Suprapubic skin (tissue), 4 donors: ENCODE measurements at regions not wholly inside any gene's neighbourhood (a gene's known extent, or its start where the extent isn't known, plus 50 kb on each side); places are given as distances from the start of the nearest gene placed in this dataset.

ENCODE experiments used
- EP300 ChIP-seq: sonication (generic); formaldehyde crosslinking; IDR thresholded peaks from one replicate; pipeline ENCODE4 v1.6.1; 2017; ENCODE audit warnings: antibody characterized with exemption
- POLR2A ChIP-seq, 2 donors: fragments of 450-650 bp; IDR thresholded peaks; one replicate each; pipeline ENCODE4 v1.6.1; 2017; ENCODE audit warnings: antibody characterized with exemption in 2 of 2, mild to moderate bottlenecking in 2 of 2, moderate library complexity in 2 of 2
- POLR2AphosphoS5 ChIP-seq, 3 donors: sonication (generic); formaldehyde crosslinking; IDR thresholded peaks; one replicate each; pipeline ENCODE4 v1.6.1; 2017; ENCODE audit warnings: antibody characterized with exemption in 3 of 3
- TF ChIP-seq, protein P1 (sequence below), 2 donors: fragments of 200-600 bp in 1 of 2; fragments of 450-650 bp in 1 of 2; sonication (generic) in 1 of 2; IDR thresholded peaks; one replicate each; pipeline ENCODE4 v1.5.1; 2016 to 2019; ENCODE audit warnings: antibody characterized with exemption in 2 of 2, mild to moderate bottlenecking in 1 of 2, moderate library complexity in 1 of 2

DNA sequence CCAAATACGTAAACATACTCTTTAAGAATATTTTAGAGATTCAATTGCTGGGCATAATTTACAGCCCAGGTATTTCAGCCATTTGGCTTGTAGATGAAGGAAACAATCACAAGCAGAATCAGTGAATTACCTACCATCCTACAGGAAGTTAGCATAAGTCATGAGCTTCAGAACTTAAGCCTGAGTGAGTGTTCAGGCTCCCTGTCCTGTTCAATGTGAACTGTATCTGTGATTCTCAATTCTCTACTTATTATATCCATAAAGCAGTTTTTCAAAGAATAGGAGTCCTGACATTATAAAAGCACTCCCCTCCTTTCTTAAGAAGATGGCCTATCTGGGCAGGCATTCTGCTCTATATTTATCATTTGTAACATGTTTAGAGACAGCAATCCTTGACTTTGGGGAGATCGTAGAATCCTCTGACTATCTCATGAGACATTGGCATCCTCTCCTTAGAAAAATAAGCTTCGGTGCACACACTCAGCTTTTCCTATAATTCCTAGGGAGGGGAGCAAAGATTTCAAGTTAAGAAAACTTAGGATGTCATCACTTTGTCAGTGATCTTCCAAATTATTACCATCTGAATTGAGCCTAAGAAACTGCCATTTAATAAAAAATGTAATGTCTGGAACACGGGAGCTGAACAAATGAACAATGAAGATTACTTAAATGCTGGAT, 645.2 kb upstream of the IGFBP3 start:
- TF ChIP-seq POLR2A (IDR thresholded peaks at IDR 0.05) (no peak), EP300 (no peak), POLR2AphosphoS5 (IDR thresholded peaks at IDR 0.05) (no peak)
- TF ChIP-seq, protein P1, sequence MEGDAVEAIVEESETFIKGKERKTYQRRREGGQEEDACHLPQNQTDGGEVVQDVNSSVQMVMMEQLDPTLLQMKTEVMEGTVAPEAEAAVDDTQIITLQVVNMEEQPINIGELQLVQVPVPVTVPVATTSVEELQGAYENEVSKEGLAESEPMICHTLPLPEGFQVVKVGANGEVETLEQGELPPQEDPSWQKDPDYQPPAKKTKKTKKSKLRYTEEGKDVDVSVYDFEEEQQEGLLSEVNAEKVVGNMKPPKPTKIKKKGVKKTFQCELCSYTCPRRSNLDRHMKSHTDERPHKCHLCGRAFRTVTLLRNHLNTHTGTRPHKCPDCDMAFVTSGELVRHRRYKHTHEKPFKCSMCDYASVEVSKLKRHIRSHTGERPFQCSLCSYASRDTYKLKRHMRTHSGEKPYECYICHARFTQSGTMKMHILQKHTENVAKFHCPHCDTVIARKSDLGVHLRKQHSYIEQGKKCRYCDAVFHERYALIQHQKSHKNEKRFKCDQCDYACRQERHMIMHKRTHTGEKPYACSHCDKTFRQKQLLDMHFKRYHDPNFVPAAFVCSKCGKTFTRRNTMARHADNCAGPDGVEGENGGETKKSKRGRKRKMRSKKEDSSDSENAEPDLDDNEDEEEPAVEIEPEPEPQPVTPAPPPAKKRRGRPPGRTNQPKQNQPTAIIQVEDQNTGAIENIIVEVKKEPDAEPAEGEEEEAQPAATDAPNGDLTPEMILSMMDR (IDR thresholded peaks at IDR 0.05) = no peak
